Dendritic cell treated with granulocyte-macrophage colony-stimulating factor and Interleukin-4, amounts not matched to agents 40 ng/mL and 50 ng/mL, for 4 days (primary cell): ENCODE measurements at regions not wholly inside any gene's neighbourhood (a gene's known extent, or its start where the extent isn't known, plus 50 kb on each side); places are given as distances from the start of the nearest gene placed in this dataset.
A peak's percentile ranks its signal among the peaks of the same experiment; 100 is the strongest.

Experiments
- H3K27ac Mint-ChIP-seq: one replicate; pipeline ENCODE4 v1.8.0; 2022; ENCODE audit warnings: mild to moderate bottlenecking, mixed read lengths
- H3K27me3 Mint-ChIP-seq: one replicate; pipeline ENCODE4 v1.8.0; 2022; ENCODE audit warnings: mild to moderate bottlenecking, mixed read lengths
- H3K36me3 Mint-ChIP-seq: one replicate; pipeline ENCODE4 v1.8.0; 2022; ENCODE audit warnings: low read depth, mixed read lengths
- H3K4me1 Mint-ChIP-seq: one replicate; pipeline ENCODE4 v1.8.0; 2022; ENCODE audit warnings: low read depth, mixed read lengths
- H3K4me3 Mint-ChIP-seq: one replicate; pipeline ENCODE4 v1.8.0; 2022; ENCODE audit warnings: mild to moderate bottlenecking, moderate library complexity, mixed read lengths
- H3K9me3 Mint-ChIP-seq: one replicate; pipeline ENCODE4 v1.8.0; 2022; ENCODE audit warnings: mixed read lengths
- intact Hi-C: fragments of 100-400 bp; cut with micrococcal nuclease; formaldehyde crosslinking; loops from one replicate; pipeline ENCODE4 v1.15.0; 2022

- intact Hi-C loops = no loop called here
- H3K36me3 Mint-ChIP-seq = no peaks in the 10 kb centered on the region
- no peak overlapping the region for H3K4me3 Mint-ChIP-seq
- peaks cover 15% of the 10 kb centered on the region for H3K4me1 Mint-ChIP-seq
- peaks cover 29% of the 10 kb centered on the region for H3K27me3 Mint-ChIP-seq
- no peak overlapping the region for H3K27ac Mint-ChIP-seq
- H3K9me3 Mint-ChIP-seq = no peaks in the 10 kb centered on the region
These were observed 127.4 kb upstream of the RPS6KA2 start for GRCh38 chr6:166754218-166755030.

DNA sequence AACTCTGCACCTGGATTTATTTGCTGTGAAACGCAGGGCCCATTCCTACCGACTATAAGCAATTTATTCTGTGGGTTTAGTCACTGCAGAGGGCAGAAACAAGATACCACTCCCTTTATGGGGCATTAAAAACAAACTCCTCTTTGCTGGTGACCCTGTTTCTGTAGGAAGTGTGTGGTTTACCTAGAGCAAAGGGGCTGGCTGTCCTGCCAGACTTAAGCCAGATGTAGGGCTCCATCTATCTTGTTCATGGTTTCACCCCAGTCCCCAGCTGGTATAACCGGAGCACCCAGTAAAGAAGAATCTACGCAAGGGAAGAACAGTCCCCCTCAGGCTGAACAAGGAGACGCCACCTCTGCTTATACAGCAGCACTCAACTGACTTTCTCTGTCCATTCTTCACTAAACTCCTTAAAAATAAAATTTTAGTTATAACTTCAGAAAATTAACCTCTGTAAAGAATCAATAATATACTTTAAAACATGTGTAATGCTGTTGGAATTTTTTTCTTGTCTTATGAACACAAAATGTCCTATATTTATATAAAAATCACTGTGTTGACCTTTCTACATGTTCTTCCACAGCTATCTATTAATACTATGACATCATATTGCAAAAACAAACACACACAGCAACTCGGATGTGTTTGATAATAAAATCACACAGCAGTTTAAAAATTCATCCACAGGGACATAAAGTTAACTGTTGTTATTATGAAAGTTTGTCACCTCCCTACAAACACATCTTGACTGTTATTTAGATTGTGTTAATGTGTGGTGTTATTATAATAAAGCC, 126.1 kb upstream of the RPS6KA2 start:
- H3K27me3 Mint-ChIP-seq = peaks cover 25% of the 10 kb centered on the region
- no peak overlapping the region for H3K4me3 Mint-ChIP-seq
- no peaks in the 10 kb centered on the region for H3K9me3 Mint-ChIP-seq
- intact Hi-C loops = no loop called here
- H3K27ac Mint-ChIP-seq = no peak overlapping the region
- peaks cover 15% of the 10 kb centered on the region for H3K4me1 Mint-ChIP-seq
- H3K36me3 Mint-ChIP-seq = no peaks in the 10 kb centered on the region

- no peak overlapping the region for H3K27ac Mint-ChIP-seq
- H3K27me3 Mint-ChIP-seq = peaks cover 15% of the 10 kb centered on the region
- no peaks in the 10 kb centered on the region for H3K9me3 Mint-ChIP-seq
- no peaks in the 10 kb centered on the region for H3K36me3 Mint-ChIP-seq
- intact Hi-C loops = no loop called here
- no peak overlapping the region for H3K4me3 Mint-ChIP-seq
- H3K4me1 Mint-ChIP-seq = peaks cover 15% of the 10 kb centered on the region
These were observed 125.0 kb upstream of the RPS6KA2 start for GRCh38 chr6:166752097-166752496.

DNA sequence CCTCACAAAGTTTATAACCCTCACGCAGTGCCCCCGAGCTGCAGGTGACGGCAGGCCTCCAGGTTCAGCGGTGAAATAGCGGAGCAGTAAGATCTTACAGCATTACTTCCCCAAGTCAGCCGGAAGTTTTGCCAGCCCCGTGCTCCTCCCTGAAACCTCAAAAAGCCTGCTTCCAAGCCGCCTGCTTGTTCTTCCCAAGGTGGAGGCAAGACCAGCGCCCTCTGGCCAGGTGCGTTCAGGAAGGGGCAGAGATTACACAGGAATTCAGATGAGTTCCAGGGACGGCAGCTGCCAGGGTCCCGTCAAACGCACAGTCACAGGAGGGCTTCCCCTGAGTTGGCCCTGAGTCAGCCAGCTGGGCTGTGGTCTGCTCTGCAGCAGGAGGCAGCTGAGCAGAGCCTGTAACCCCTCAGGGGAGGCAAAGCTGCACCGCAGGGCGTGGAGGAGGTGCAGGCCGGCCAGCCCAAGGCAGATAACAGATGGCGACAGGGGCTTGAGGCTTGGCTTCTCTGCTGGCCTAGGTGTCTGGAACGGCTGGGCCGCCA, 124.1 kb upstream of the RPS6KA2 start:
- H3K27me3 Mint-ChIP-seq = peaks cover 14% of the 10 kb centered on the region
- H3K9me3 Mint-ChIP-seq = no peaks in the 10 kb centered on the region
- H3K36me3 Mint-ChIP-seq = no peaks in the 10 kb centered on the region
- intact Hi-C loops = no loop called here
- no peak overlapping the region for H3K27ac Mint-ChIP-seq
- no peak overlapping the region for H3K4me3 Mint-ChIP-seq
- peaks cover 15% of the 10 kb centered on the region for H3K4me1 Mint-ChIP-seq

DNA sequence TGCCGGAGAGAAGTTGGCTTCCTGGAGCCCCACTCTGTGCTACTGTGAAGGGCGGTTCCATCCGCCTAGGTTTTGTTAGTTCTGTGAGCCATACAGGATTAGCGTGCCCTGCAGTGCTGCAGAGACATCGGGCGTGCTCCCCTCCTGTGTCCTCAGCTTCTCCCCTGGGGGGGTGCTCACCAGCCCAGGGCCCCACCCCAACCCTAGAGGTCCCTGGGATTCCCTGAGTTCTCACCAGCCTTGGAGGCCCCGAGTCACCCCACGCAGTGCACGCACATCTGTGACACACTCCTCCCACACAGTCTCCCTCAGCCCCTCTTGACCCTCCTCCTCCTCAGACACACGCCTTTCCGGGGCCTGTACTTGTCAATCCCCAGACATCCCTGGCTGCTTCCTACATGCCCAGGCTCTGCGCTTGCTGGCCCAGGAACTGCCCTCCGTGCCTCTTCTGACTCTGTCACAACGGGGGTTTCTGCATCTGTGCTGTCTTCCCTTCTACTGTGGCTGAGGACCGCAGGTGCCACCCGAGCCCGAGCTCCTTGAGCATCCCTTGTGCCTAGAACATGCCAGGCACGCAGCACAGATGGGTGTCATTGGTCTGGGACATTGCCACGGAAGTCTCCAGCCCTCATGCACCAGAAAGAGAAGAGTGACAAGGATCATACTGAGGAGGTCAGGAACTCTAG, 123.2 kb upstream of the RPS6KA2 start:
- Mint-ChIP-seq H3K27ac (peak overlapping the region; percentile 5), H3K27me3 (peaks cover 14% of the 10 kb centered on the region), H3K4me1 (peaks cover 15% of the 10 kb centered on the region), H3K36me3 (no peaks in the 10 kb centered on the region), H3K4me3 (no peak overlapping the region), H3K9me3 (no peaks in the 10 kb centered on the region)
- intact Hi-C loops = no loop called here

GRCh38 chr6:166749666-166750065, 122.6 kb upstream of the RPS6KA2 start:
- Mint-ChIP-seq H3K4me3 (no peak overlapping the region), H3K9me3 (no peaks in the 10 kb centered on the region), H3K4me1 (peaks cover 15% of the 10 kb centered on the region), H3K27ac (no peak overlapping the region), H3K27me3 (peaks cover 14% of the 10 kb centered on the region), H3K36me3 (no peaks in the 10 kb centered on the region)
- intact Hi-C loops = no loop called here

GRCh38 chr6:166747644-166748595, 120.9 kb upstream of the RPS6KA2 start:
- no peaks in the 10 kb centered on the region for H3K36me3 Mint-ChIP-seq
- no peaks in the 10 kb centered on the region for H3K9me3 Mint-ChIP-seq
- H3K4me1 Mint-ChIP-seq = peaks cover 15% of the 10 kb centered on the region
- no peak overlapping the region for H3K27ac Mint-ChIP-seq
- no peak overlapping the region for H3K4me3 Mint-ChIP-seq
- intact Hi-C loops = no loop called here
- peaks cover 13% of the 10 kb centered on the region for H3K27me3 Mint-ChIP-seq

DNA sequence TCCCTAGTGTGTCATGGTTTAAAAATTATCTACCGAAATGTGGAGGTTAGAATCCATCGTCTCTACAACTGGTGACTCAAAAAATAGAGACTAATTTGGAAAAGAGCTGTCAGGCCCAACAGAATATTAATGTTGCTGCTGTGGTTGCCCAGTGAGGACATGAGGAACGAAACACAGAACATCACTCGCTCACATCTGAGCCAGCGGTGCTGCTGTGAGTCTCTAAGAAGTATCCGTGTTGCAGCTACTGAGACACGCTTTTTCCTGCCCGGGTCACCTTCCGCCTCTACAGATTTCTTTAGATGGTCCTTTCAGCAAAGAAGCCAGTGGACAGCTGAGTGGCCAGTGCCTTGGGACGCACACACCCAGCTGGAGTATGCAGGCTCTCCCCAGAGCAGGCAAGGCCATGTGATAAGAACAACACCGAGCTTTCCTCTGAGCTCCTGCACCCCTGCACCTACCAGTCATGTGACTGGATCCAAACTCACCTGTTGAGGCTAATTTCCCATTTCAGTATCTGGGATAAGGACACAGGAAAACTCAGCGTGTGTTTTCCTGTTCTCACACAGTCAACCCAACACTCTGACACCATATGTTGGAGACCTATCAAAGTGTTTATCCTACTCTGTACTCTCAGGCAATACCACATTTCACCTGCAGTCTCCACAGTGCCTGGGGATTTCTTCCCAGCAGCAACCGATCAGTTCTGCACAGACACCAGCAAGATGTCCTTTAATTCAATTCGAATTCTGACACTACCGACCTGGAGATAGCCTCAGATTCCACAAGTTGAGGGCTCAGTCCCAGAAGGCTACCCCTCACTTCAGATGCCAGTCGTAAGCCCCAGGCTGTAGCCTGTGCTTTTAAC, 119.0 kb upstream of the RPS6KA2 start:
- Mint-ChIP-seq H3K36me3 (no peaks in the 10 kb centered on the region), H3K4me3 (no peak overlapping the region), H3K9me3 (no peaks in the 10 kb centered on the region), H3K4me1 (peaks cover 10% of the 10 kb centered on the region), H3K27me3 (peaks cover 8% of the 10 kb centered on the region), H3K27ac (no peak overlapping the region)
- intact Hi-C loops = no loop called here

DNA sequence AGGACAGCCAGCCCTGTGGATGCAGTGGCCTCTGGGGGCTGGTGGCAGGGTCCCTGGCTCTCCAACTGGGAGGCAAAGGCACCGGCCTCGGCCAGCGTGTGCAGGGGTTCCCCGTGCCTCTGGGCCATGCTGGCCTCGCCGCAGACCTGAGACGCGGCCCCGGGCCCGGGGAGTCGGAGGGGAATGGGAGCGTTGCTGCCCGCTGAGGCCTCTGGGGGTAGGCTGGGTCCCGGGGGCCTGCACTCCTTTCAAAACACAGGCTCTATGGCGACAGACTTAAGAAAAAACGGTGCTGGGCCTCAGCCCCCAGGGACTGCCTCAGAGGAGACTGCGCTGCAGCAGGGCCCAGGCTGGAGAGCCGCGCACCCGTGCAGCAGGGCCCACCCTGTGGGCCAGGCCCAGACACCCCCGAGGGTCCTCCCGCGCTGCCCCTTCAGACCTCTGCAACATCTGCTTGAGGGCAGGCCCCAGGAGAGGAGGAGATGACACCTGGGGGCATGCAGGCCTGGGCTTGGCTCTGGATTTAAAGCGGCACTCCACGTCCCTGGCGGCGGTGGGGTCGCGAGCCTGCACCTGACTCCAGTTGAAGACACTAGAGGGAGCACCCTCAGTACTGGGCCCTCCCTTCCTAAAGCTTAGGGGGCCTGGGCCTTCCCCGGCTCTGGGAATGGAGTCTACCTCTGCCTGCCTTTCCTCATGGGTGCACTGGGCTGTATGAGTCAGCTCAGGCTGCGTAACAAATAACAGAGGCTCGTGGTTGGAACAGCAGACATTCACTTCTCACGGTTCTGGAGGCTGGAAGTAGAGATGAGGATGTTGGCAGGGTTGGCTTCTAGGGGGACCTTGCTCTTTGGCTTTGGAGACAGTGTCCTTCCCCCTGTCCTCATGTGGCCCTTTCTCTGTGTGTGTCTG, 117.4 kb upstream of the RPS6KA2 start:
- no peaks in the 10 kb centered on the region for H3K4me1 Mint-ChIP-seq
- H3K27me3 Mint-ChIP-seq = no peaks in the 10 kb centered on the region
- intact Hi-C loops = no loop called here
- H3K9me3 Mint-ChIP-seq = no peaks in the 10 kb centered on the region
- H3K4me3 Mint-ChIP-seq = no peak overlapping the region
- H3K36me3 Mint-ChIP-seq = no peaks in the 10 kb centered on the region
- H3K27ac Mint-ChIP-seq = no peak overlapping the region

- H3K4me3 Mint-ChIP-seq = no peak overlapping the region
- intact Hi-C loops = no loop called here
- H3K27me3 Mint-ChIP-seq = no peaks in the 10 kb centered on the region
- no peaks in the 10 kb centered on the region for H3K4me1 Mint-ChIP-seq
- no peaks in the 10 kb centered on the region for H3K36me3 Mint-ChIP-seq
- H3K27ac Mint-ChIP-seq = no peak overlapping the region
- no peaks in the 10 kb centered on the region for H3K9me3 Mint-ChIP-seq
These were observed 116.6 kb upstream of the RPS6KA2 start for GRCh38 chr6:166743406-166744222.

- Mint-ChIP-seq H3K27me3 (no peaks in the 10 kb centered on the region), H3K4me3 (no peak overlapping the region), H3K27ac (no peak overlapping the region), H3K9me3 (no peaks in the 10 kb centered on the region), H3K36me3 (no peaks in the 10 kb centered on the region), H3K4me1 (no peaks in the 10 kb centered on the region)
- intact Hi-C loops = no loop called here
These were observed 115.9 kb upstream of the RPS6KA2 start for GRCh38 chr6:166742981-166743380.
